ENCODE measurements at regions not wholly inside any gene's neighbourhood (a gene's known extent, or its start where the extent isn't known, plus 50 kb on each side); places are given as distances from the start of the nearest gene placed in this dataset.

DNA sequence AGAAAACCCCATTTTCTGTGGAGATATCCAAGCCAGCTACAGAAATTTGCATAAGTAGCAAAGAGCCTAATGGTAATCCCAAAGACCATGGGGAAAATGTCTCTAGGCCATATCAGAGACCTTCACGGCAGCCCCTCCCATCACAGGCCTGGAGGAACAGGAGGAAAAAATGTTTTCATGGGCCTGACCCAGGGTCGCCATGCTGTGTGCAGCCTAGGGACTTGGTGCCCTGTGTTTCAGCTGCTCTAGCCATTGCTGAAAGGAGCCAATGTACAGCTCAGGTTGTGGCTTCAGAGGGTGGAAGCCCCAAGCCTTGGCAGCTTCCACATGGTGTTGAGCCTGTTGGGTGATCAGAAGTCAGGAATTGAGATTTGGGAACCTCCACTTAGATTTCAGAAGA is 1150.7 kb downstream of the OTOL1 start:
- DNase-seq (ENCODE audit: extremely low spot score in 2 of 2): no peak
- TF ChIP-seq POLR2AphosphoS5 (IDR thresholded peaks at IDR 0.05; ENCODE audit: insufficient read depth in 1 of 2, low read depth in 1 of 2): no peak
- TF ChIP-seq, protein P1, sequence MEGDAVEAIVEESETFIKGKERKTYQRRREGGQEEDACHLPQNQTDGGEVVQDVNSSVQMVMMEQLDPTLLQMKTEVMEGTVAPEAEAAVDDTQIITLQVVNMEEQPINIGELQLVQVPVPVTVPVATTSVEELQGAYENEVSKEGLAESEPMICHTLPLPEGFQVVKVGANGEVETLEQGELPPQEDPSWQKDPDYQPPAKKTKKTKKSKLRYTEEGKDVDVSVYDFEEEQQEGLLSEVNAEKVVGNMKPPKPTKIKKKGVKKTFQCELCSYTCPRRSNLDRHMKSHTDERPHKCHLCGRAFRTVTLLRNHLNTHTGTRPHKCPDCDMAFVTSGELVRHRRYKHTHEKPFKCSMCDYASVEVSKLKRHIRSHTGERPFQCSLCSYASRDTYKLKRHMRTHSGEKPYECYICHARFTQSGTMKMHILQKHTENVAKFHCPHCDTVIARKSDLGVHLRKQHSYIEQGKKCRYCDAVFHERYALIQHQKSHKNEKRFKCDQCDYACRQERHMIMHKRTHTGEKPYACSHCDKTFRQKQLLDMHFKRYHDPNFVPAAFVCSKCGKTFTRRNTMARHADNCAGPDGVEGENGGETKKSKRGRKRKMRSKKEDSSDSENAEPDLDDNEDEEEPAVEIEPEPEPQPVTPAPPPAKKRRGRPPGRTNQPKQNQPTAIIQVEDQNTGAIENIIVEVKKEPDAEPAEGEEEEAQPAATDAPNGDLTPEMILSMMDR (IDR thresholded peaks at IDR 0.05): no peak
- TF ChIP-seq POLR2A (IDR thresholded peaks at IDR 0.05): no peak
- no peaks in the 10 kb centered on the region for H3K9me3 ChIP-seq
- intact Hi-C loops (cut with DNase I): no loop called here
- H3K4me1 ChIP-seq: no peaks in the 10 kb centered on the region
- no peaks in the 10 kb centered on the region for H3K27me3 ChIP-seq
- no peak overlapping the region for H3K4me3 ChIP-seq
- no peaks in the 10 kb centered on the region for H3K36me3 ChIP-seq
- no peak overlapping the region for H3K27ac ChIP-seq

DNA sequence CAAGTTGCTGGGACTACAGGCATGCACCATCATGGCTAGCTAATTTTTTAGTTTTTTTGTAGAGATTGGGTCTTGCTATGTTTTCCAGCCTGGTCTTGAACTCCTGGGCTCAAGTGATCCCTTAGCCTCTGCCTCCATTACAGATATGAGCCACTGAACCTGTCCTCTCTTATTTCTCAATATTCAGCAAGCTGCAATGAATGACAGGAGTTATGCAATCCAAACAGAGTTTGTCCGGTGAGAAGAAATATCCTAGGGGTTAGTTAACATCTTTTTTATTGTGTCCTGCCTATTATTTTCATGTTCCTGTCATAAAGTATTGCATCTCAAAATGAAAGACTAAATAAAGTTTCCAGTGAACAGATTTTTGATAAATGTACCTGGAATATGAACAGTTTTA is 1161.4 kb downstream of the OTOL1 start:
- H3K36me3 ChIP-seq: no peaks in the 10 kb centered on the region
- no peaks in the 10 kb centered on the region for H3K27me3 ChIP-seq
- intact Hi-C loops (cut with DNase I): no loop called here
- no peak for DNase-seq (ENCODE audit: extremely low spot score in 2 of 2)
- H3K9me3 ChIP-seq: no peaks in the 10 kb centered on the region
- TF ChIP-seq POLR2AphosphoS5 (IDR thresholded peaks at IDR 0.05; ENCODE audit: insufficient read depth in 1 of 2, low read depth in 1 of 2) (no peak), POLR2A (IDR thresholded peaks at IDR 0.05) (no peak)
- TF ChIP-seq, protein P1 (IDR thresholded peaks at IDR 0.05): no peak
- no peaks in the 10 kb centered on the region for H3K4me1 ChIP-seq
- H3K4me3 ChIP-seq: no peak overlapping the region
- H3K27ac ChIP-seq: no peak overlapping the region

DNA sequence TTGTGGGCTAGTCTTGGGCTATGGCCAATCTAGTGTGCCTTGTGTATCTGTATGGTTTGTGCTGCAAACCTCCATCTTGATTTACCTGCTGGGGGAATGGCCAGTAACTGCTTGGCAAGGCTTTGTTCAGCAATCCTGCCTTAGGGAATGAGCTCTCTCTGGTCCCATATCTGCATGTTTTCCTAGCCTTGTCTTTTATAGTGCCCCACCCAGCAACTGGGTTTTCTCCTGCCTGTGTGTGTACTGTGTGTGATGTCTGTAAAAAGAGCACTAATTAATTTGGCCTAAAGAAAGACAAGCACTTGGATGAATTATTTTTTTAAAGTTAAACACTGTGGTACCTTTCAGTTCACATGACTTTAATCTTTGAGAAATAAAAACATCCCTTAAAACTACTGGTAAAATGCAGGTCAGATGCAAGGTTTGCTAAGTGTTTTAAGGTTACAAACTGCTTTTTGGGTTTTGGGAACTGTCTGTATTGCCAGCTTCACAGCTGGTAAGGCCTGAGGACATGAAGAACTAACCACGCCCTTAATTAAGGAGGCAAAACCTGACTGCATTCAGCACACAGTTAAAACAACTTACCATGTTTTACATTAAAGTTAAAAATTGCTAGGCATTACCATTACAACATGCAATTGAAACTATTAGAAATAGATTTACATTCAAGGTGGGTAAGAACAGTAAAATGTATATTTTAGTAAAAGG is 1169.2 kb downstream of the OTOL1 start:
- intact Hi-C loops (cut with DNase I): no loop called here
- H3K4me1 ChIP-seq: no peaks in the 10 kb centered on the region
- H3K36me3 ChIP-seq: no peaks in the 10 kb centered on the region
- TF ChIP-seq POLR2A (IDR thresholded peaks at IDR 0.05): no peak
- TF ChIP-seq, protein P1 (IDR thresholded peaks at IDR 0.05): no peak
- TF ChIP-seq POLR2AphosphoS5 (IDR thresholded peaks at IDR 0.05; ENCODE audit: insufficient read depth in 1 of 2, low read depth in 1 of 2): no peak
- no peak overlapping the region for H3K27ac ChIP-seq
- no peak for DNase-seq (ENCODE audit: extremely low spot score in 2 of 2)
- H3K27me3 ChIP-seq: no peaks in the 10 kb centered on the region
- H3K9me3 ChIP-seq: no peaks in the 10 kb centered on the region
- H3K4me3 ChIP-seq: no peak overlapping the region

DNA sequence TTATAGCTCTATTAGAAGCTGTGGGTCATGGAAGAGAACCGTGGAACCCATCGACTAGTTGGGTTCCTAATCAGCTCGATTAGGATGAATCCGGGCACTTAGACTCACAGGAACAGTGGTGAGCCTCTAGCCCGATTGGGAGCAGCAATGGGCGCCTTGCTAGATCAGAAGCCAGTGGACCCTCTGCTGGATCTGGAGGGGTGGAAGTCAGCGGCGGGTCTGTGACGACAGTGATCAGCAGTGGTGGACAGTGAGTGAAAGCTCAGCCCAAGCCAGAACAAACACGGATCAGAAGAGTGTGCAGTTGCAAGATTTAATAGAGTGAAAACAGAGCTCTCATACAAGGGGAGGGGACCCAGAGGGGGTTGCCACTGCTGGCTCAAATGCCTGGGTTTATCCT is 1170.2 kb downstream of the OTOL1 start:
- H3K4me1 ChIP-seq: no peaks in the 10 kb centered on the region
- TF ChIP-seq POLR2AphosphoS5 (IDR thresholded peaks at IDR 0.05; ENCODE audit: insufficient read depth in 1 of 2, low read depth in 1 of 2) (no peak), POLR2A (IDR thresholded peaks at IDR 0.05) (no peak)
- TF ChIP-seq, protein P1 (IDR thresholded peaks at IDR 0.05): no peak
- no peaks in the 10 kb centered on the region for H3K27me3 ChIP-seq
- H3K27ac ChIP-seq: no peak overlapping the region
- H3K36me3 ChIP-seq: no peaks in the 10 kb centered on the region
- no peaks in the 10 kb centered on the region for H3K9me3 ChIP-seq
- intact Hi-C loops (cut with DNase I): no loop called here
- DNase-seq (ENCODE audit: extremely low spot score in 2 of 2): no peak
- no peak overlapping the region for H3K4me3 ChIP-seq

DNA sequence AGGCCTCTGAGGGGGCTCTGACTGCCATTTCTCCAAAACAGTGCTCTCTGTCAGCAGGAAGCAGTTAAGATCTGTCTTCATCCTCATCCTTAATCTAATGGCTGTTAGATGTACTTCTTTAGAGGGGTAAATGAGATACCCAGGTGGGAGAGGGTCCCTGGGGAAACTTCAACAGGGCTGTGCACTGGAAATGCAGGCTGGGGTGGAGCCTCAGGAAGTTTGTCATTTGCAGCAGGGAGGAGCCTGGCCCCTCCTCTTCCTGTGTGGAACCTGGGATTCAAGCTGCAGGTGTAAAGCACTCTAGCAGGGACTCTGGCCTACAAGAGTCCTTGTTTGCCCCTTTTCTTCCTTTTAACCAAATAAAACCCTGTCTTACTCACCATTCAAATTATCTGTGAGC is 1173.6 kb downstream of the OTOL1 start:
- TF ChIP-seq, protein P1 (IDR thresholded peaks at IDR 0.05): no peak
- no peak for TF ChIP-seq POLR2A (IDR thresholded peaks at IDR 0.05)
- no peak for TF ChIP-seq POLR2AphosphoS5 (IDR thresholded peaks at IDR 0.05; ENCODE audit: insufficient read depth in 1 of 2, low read depth in 1 of 2)
- H3K4me3 ChIP-seq: no peak overlapping the region
- H3K27me3 ChIP-seq: no peaks in the 10 kb centered on the region
- intact Hi-C loops (cut with DNase I): no loop called here
- H3K9me3 ChIP-seq: no peaks in the 10 kb centered on the region
- DNase-seq (ENCODE audit: extremely low spot score in 2 of 2): no peak
- H3K27ac ChIP-seq: no peak overlapping the region
- no peaks in the 10 kb centered on the region for H3K4me1 ChIP-seq
- no peaks in the 10 kb centered on the region for H3K36me3 ChIP-seq
